IMR-90 (cell line): ENCODE measurements at regions not wholly inside any gene's neighbourhood (a gene's known extent, or its start where the extent isn't known, plus 50 kb on each side); places are given as distances from the start of the nearest gene placed in this dataset.

ENCODE experiments used
- ATAC-seq: fragments of 200-7000 bp; cut with Tn5 transposase; 2 replicates; pipeline ENCODE4 v1.9.1; 2020; ENCODE audit warnings: low read depth, mild to moderate bottlenecking, moderate library complexity
- BruUV-seq: library from RNA; stranded (reverse); fragments of 400-500 nt; replicated peaks from 2 replicates; lab custom pipeline; 2021; lab: Mats Ljungman, UMichigan
- CTCF ChIA-PET: fragments of 300-600 bp; formaldehyde crosslinking; extraction: SDS; loops from one replicate; lab custom pipeline; 2021; ENCODE audit warnings: antibody characterized with exemption; lab: Yijun Ruan, JAX
- POLR2A ChIA-PET: fragments of 300-600 bp; sonication (Branson Sonifier 250); formaldehyde crosslinking; loops from one replicate; lab custom pipeline; 2022; ENCODE audit warnings: antibody characterized with exemption; ENCODE audit not compliant: unreplicated experiment; lab: Charles Lee
- DNase-seq: peaks from one replicate; pipeline ENCODE4 v3.0.0; 2013
- H2AFZ ChIP-seq: replicated peaks from 2 replicates; pipeline ENCODE3; 2013; ENCODE audit warnings: low read length, mild to moderate bottlenecking; ENCODE audit not compliant: poor library complexity
- H2AK5ac ChIP-seq: 2 replicates; pipeline ENCODE4 v1.6.1; 2013; ENCODE audit warnings: low read depth, low read length, inconsistent platforms
- H2AK9ac ChIP-seq: replicated peaks from 2 replicates; pipeline ENCODE3; 2013; ENCODE audit warnings: mild to moderate bottlenecking, low read depth, low read length, moderate library complexity; ENCODE audit not compliant: poor library complexity
- H2BK120ac ChIP-seq: 2 replicates; pipeline ENCODE4 v1.6.1; 2013; ENCODE audit warnings: low read depth, low read length, inconsistent platforms
- H2BK15ac ChIP-seq: 3 replicates; pipeline ENCODE4 v1.6.1; 2013; ENCODE audit warnings: low read depth, low read length, inconsistent platforms
- H2BK20ac ChIP-seq: 2 replicates; pipeline ENCODE4 v1.6.1; 2013; ENCODE audit warnings: low read depth, mild to moderate bottlenecking, inconsistent platforms, low read length, moderate library complexity
- H2BK5ac ChIP-seq: 2 replicates; pipeline ENCODE4 v1.6.1; 2013; ENCODE audit warnings: mild to moderate bottlenecking, low read depth, low read length, inconsistent platforms; ENCODE audit not compliant: poor library complexity, severe bottlenecking
- H3K14ac ChIP-seq: replicated peaks from 2 replicates; pipeline ENCODE4 v1.6.1; 2013; ENCODE audit warnings: low read depth, low read length, inconsistent platforms
- H3K18ac ChIP-seq: 2 replicates; pipeline ENCODE4 v1.6.1; 2013; ENCODE audit warnings: low read depth, low read length, control low read depth
- H3K23ac ChIP-seq: 2 replicates; pipeline ENCODE4 v1.6.1; 2013; ENCODE audit warnings: low read depth, low read length, inconsistent platforms
- H3K27ac ChIP-seq: 2 replicates; pipeline ENCODE4 v1.5.1; 2013; ENCODE audit warnings: mild to moderate bottlenecking, control low read depth, low read length; ENCODE audit not compliant: insufficient read depth
- H3K27me3 ChIP-seq: 2 replicates; pipeline ENCODE4 v1.6.1; 2013; ENCODE audit warnings: low read length; ENCODE audit not compliant: control insufficient read depth, insufficient read depth
- H3K36me3 ChIP-seq: 2 replicates; pipeline ENCODE4 v1.6.1; 2013; ENCODE audit warnings: low read length, mixed read lengths; ENCODE audit not compliant: control insufficient read depth, insufficient read depth
- H3K4ac ChIP-seq: 2 replicates; pipeline ENCODE4 v1.6.1; 2013; ENCODE audit warnings: low read depth, low read length, inconsistent platforms
- H3K4me1 ChIP-seq: 2 replicates; pipeline ENCODE4 v1.6.1; 2013; ENCODE audit warnings: low read length, mixed read lengths; ENCODE audit not compliant: control insufficient read depth, insufficient read depth
- H3K4me2 ChIP-seq: 2 replicates; pipeline ENCODE4 v1.6.1; 2013; ENCODE audit warnings: low read depth, mild to moderate bottlenecking, control low read depth, low read length, moderate library complexity
- H3K4me3 ChIP-seq: 2 replicates; pipeline ENCODE4 v1.5.1; 2013; ENCODE audit warnings: low read depth, mild to moderate bottlenecking, control low read depth, low read length, moderate library complexity; ENCODE audit not compliant: insufficient read depth
- H3K56ac ChIP-seq: 2 replicates; pipeline ENCODE4 v1.6.1; 2013; ENCODE audit warnings: low read length, inconsistent platforms; ENCODE audit not compliant: insufficient read depth; ENCODE audit errors: extremely low read depth
- H3K79me1 ChIP-seq, 2 experiments: 2 replicates each; pipeline ENCODE4 v1.6.1; 2013; ENCODE audit warnings: low read length in 2 of 2, inconsistent platforms in 1 of 2, low read depth in 1 of 2
- H3K9ac ChIP-seq: 2 replicates; pipeline ENCODE4 v1.6.1; 2013; ENCODE audit warnings: low read depth, low read length, control low read depth
- H3K9me1 ChIP-seq: 2 replicates; pipeline ENCODE4 v1.6.1; 2013; ENCODE audit warnings: low read length, inconsistent platforms; ENCODE audit not compliant: insufficient read depth
- H3K9me3 ChIP-seq: 2 replicates; pipeline ENCODE4 v1.6.1; 2013; ENCODE audit warnings: low read length; ENCODE audit not compliant: control insufficient read depth, insufficient read depth
- H4K20me1 ChIP-seq: 2 replicates; pipeline ENCODE4 v1.6.1; 2013; ENCODE audit warnings: low read length, inconsistent platforms; ENCODE audit not compliant: insufficient read depth
- H4K5ac ChIP-seq: 2 replicates; pipeline ENCODE4 v1.6.1; 2013; ENCODE audit warnings: mild to moderate bottlenecking, low read depth, low read length, control low read depth
- H4K8ac ChIP-seq, 2 experiments: 2 replicates each; pipeline ENCODE4 v1.6.1; 2013; ENCODE audit warnings: low read depth in 2 of 2, low read length in 2 of 2, control low read depth in 1 of 2, inconsistent platforms in 1 of 2
- H4K91ac ChIP-seq: 2 replicates; pipeline ENCODE4 v1.6.1; 2013; ENCODE audit warnings: low read depth, low read length, inconsistent platforms; ENCODE audit not compliant: insufficient read depth
- MAZ ChIP-seq: IDR thresholded peaks from 2 replicates; pipeline ENCODE4 v1.6.1; 2012; ENCODE audit warnings: low read depth, mild to moderate bottlenecking, low read length, improper control_type of control experiment, moderate library complexity, borderline replicate concordance
- NFE2L2 ChIP-seq: fragments of 150-350 bp; IDR thresholded peaks from 2 replicates; pipeline ENCODE4 v1.6.1; 2016; ENCODE audit warnings: low read depth, mild to moderate bottlenecking, low read length
- POLR2A ChIP-seq: IDR thresholded peaks from 2 replicates; pipeline ENCODE4 v1.6.1; 2012; ENCODE audit warnings: mild to moderate bottlenecking, low read depth, low read length
- RAD21 ChIP-seq: IDR thresholded peaks from 2 replicates; pipeline ENCODE4 v1.6.1; 2012; ENCODE audit warnings: low read length, improper control_type of control experiment
- RCOR1 ChIP-seq: IDR thresholded peaks from 2 replicates; pipeline ENCODE4 v1.6.1; 2012; ENCODE audit warnings: mild to moderate bottlenecking, low read length, improper control_type of control experiment; ENCODE audit not compliant: insufficient replicate concordance
- WGBS, 2 experiments: methylation state at CpG; one replicate each; pipeline versions ENCODE4 v1.1.5 to v1.1.7; 2013; ENCODE audit warnings: missing lambda C conversion rate in 2 of 2; ENCODE audit not compliant: insufficient read length in 1 of 2; ENCODE audit errors: extremely low coverage in 2 of 2; 5-methylcytosine and 5-hydroxymethylcytosine counted together
- dilution Hi-C: fragments of 300-500 bp; cut with HindIII; formaldehyde crosslinking; loops from one replicate; pipeline ENCODE4 v1.14.3; 2018; ENCODE audit warnings: low sequenced_read_pairs; ENCODE audit not compliant: unreplicated experiment
- in situ Hi-C: fragments of 300-500 bp; cut with MboI; formaldehyde crosslinking; loops from 3 replicates; pipeline ENCODE4 v1.14.3; 2019; ENCODE audit warnings: low sequenced_read_pairs, inconsistent platforms, mixed read lengths
- intact Hi-C: fragments of 100-400 bp; cut with micrococcal nuclease; formaldehyde crosslinking; loops from 2 replicates; pipeline ENCODE4 v1.10.0; 2022

- Histone ChIP-seq H4K8ac (no peak overlapping the region), H3K4me3 (no peak overlapping the region), H3K4me2 (no peak overlapping the region), H3K4ac (no peak overlapping the region), H3K27me3 (no peaks in the 10 kb centered on the region), H2AK9ac (no peak overlapping the region), H4K91ac (no peak overlapping the region), H2BK15ac (no peak overlapping the region), H3K9me3 (peaks cover 23% of the 10 kb centered on the region), H3K27ac (no peak overlapping the region), H3K4me1 (no peaks in the 10 kb centered on the region), H2BK120ac (no peak overlapping the region), H4K20me1 (no peaks in the 10 kb centered on the region), H3K14ac (no peak overlapping the region), H3K56ac (no peak overlapping the region), H3K9ac (no peak overlapping the region), H3K79me1 (no peaks in the 10 kb centered on the region), H3K9me1 (no peaks in the 10 kb centered on the region), H2AK5ac (no peak overlapping the region), H4K5ac (no peak overlapping the region), H3K36me3 (no peaks in the 10 kb centered on the region), H2BK20ac (no peak overlapping the region), H2AFZ (no peak overlapping the region), H2BK5ac (no peak overlapping the region), H3K23ac (no peak overlapping the region), H3K18ac (no peak overlapping the region)
- ATAC-seq (no peak), DNase-seq (no peak)
- intact Hi-C loops: no loop called here
- no TSS peak for BruUV-seq
- CTCF ChIA-PET: no interaction called here
- TF ChIP-seq MAZ (no peak), RCOR1 (no peak), NFE2L2 (no peak), RAD21 (no peak), POLR2A (no peak)
- POLR2A ChIA-PET: no interaction called here
- WGBS, 2 experiments: 50% methylated on average over 1 of the region's 4 CpGs; no CpG with 5 or more reads in 1 of the 2 experiments
- in situ Hi-C loops: no loop called here
- dilution Hi-C loops: no loop called here
These were observed 110.8 kb upstream of the PPP2R2D start for GRCh38 chr10:131790021-131790420.
